Transverse colon (tissue), 4 donors: ENCODE measurements at regions not wholly inside any gene's neighbourhood (a gene's known extent, or its start where the extent isn't known, plus 50 kb on each side); places are given as distances from the start of the nearest gene placed in this dataset.

Experiments used
- CTCF ChIP-seq, 5 experiments: fragments of 200-600 bp in 3 of 5; fragments of 450-650 bp in 2 of 5; sonication (generic) in 3 of 5; IDR thresholded peaks; 1 replicate in 2 of 5; 2 replicates in 3 of 5; pipeline ENCODE4 v1.5.1; 2016 to 2017; ENCODE audit warnings: antibody characterized with exemption in 5 of 5, inconsistent platforms in 3 of 5, mild to moderate bottlenecking in 2 of 5, moderate library complexity in 1 of 5
- POLR2A ChIP-seq: fragments of 450-650 bp; IDR thresholded peaks from one replicate; pipeline ENCODE4 v1.6.1; 2016; ENCODE audit warnings: antibody characterized with exemption, mild to moderate bottlenecking, moderate library complexity
- POLR2AphosphoS5 ChIP-seq, 3 donors: sonication (generic); formaldehyde crosslinking; IDR thresholded peaks; one replicate each; pipeline ENCODE4 v1.6.1; 2016; ENCODE audit warnings: antibody characterized with exemption in 3 of 3

- TF ChIP-seq POLR2A = no peak
- TF ChIP-seq CTCF (IDR thresholded peaks at IDR 0.05) = no peak
- peak in 1 of 3 donors; percentile 11 for TF ChIP-seq POLR2AphosphoS5 (IDR thresholded peaks at IDR 0.05)
Observed at GRCh38 chr4:84417997-84418709, 80.9 kb downstream of the NKX6-1 start.
